ENCODE measurements at regions not wholly inside any gene's neighbourhood (a gene's known extent, or its start where the extent isn't known, plus 50 kb on each side); places are given as distances from the start of the nearest gene placed in this dataset.
A peak's percentile ranks its signal among the peaks of the same experiment; 100 is the strongest.
"Not testable (repeated sequence)": the region's sequence is repeated elsewhere in the genome, so short reads cannot be mapped to it uniquely, and the experiment has no call there.

DNA sequence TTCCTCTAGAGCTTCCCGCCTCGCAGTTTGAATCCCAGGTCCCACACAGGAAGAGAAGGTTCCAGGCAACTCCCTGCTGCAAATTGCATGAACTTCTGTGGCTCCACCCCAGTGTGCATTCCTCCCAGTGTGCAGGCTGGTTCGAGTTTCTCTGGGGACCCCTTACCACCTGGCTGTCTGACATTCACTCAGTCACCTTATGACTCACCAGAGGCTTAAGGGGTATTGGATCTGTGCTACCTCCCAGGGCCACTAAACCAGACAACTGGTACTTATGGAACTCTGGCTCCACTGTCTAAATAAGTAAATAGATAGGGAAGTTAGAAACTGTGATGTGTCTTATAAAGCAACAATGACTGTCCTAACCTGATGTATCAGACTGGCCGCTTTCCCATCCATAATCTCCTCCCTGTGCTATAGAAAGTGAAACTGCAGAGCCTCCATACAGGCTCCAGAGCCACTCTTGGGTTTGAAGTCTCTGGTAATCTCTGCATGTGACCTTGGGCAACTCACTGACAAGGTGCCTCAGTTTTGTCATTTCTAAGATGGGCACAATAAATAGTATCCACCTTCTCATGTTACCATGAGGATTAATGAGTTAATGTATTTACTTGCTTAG is 720.6 kb downstream of the SEMA5A start:
- no peak for DNase-seq
- in situ Hi-C loops (cut with HindIII; ENCODE audit: low pct_ligation_motif_present, low pct_unique_long_range_greater_than_20kb, low sequenced_read_pairs): no loop called here

DNA sequence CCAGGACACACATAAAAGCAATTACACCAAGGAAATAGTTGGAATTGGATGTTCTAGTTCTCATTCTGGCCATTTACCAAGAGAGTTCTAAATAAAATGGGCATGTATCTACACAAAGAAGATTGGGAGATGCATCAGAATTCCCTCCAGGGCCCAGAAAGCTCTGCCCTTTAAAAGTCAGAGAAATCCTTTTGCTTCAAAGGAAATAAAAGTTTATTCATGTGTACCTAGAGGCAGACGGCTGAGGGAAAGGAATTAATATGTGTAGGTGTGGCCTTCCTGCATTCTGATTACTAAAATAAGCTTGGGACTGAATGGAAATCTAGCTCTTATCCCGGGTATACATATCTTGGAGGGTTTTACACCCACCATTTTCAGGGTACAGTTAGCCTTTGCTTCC is 719.4 kb downstream of the SEMA5A start:
- no peak for DNase-seq
- in situ Hi-C loops (cut with HindIII; ENCODE audit: low pct_ligation_motif_present, low pct_unique_long_range_greater_than_20kb, low sequenced_read_pairs): no loop called here

DNA sequence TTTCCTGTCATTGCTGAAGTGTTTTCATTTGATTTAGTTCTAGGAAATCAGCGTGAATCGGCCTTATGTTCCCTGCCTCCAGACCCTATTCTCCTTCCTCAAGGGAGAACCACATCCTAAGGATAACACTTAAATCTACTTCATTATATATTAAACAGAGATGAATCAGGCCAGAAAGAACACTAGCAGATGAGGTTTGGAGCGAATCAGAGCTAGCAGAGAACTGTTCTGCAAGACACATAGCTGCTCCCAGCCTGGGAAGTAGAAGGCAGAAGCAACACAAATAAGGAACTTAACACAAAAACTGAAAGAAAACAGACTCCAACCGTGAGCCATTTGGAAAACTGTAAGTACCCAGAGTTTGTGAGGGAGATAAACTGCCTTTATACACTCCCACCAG is 718.2 kb downstream of the SEMA5A start:
- in situ Hi-C loops (cut with HindIII; ENCODE audit: low pct_ligation_motif_present, low pct_unique_long_range_greater_than_20kb, low sequenced_read_pairs): no loop called here
- DNase-seq: no peak

DNA sequence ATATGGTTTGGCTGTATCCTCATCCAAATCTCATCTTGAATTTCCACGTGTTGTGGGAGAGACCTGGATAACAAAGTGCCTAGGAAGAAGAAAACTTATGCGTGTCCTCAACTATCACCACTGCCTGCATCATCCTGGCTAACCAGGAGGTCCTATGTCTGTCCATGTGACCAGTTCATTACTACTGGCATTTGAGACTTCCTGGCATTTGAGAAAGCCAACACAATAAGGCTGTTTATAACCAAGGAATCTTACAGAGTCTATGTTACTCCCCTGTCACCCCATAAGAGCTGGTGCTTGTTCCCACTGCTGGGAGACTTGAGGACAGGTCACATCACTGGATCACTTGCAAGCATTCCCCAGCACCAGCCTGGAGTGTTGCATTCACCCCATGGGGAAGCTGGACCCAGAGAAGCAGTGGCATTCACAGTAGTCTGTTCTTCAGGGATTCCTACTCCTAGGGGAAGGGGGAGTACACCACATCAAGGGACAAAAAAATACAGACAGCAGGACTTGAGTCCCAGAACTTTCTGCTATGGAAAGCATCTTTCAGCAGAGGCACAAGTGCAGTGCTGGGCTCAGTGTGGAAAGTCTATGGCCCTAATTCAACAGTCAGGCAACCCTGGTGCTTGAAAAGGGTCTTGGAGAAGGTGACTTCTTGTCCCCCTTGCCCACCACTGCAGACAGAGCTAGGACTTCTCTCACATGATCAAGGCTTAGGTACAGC is 717.1 kb downstream of the SEMA5A start:
- no peak for DNase-seq
- in situ Hi-C loops (cut with HindIII; ENCODE audit: low pct_ligation_motif_present, low pct_unique_long_range_greater_than_20kb, low sequenced_read_pairs): no loop called here

DNA sequence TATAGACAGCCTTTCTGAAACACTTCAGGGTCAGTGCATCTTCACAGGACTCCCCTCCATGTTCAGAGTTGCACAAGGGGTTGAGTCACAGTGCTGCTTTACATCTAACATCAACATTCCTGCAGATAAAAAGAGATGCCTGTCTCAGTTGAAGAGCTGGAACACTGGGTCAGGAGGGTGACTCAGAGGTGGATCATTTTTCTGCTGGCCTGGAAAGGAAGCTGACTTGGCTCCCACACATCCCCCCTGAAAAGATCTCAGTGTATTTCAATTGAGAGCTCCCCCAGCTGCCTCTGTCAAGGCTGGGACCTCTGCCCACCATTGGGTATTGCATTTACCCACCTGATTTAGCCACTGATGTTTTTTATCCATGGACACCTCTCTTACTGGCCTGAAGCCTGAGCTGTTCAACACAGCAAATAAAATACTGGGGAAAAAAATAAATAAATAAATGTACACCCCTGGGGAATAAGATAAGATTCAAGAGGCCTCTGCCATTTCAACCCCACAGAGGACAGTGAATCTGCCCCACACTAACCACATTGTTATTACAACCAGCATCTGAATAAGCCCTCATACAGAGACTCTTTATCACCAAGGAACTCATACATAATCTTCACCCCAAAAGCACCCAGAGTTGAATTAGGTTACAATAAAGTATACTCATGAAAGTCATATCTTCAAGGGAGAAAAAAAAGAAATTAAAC is 716.4 kb downstream of the SEMA5A start:
- in situ Hi-C loops (cut with HindIII; ENCODE audit: low pct_ligation_motif_present, low pct_unique_long_range_greater_than_20kb, low sequenced_read_pairs): no loop called here
- DNase-seq: peak; percentile 94

DNA sequence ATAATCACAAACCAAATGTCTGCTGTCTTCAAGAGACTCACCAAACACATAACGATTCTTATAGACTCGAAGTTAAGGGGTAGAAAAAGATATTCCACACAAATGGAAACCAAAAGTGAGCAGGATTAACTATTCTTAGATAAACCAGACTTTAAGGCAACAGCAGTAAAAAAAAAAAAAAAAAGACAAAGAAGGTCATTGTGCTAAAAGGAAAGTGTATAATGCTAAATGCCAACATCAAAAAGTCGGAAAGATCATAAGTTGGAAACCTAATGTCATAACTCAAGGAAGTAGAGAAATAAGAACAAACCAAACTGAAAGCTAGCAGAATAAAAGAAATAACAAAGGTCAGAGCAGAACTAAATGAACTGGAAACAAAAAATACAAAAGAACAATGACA is 714.6 kb downstream of the SEMA5A start:
- DNase-seq: no peak
- in situ Hi-C loops (cut with HindIII; ENCODE audit: low pct_ligation_motif_present, low pct_unique_long_range_greater_than_20kb, low sequenced_read_pairs): no loop called here

DNA sequence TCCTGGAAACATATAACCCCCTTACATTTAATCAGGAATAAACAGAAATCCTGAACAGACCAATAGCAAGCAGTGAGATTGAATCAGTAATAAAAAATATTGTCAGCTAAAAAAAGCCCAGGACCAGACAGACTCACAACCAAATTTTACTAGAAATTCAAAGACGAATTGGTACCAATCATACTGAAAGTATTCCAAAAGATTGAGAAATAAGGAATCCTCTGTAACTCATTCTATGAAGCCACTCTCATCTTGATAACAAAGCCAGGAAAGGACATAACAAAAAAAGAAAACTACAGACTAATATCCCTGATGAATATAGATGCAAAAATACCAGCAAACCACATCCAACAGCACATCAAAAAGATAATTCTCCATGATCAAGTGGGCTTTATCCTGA is 714.0 kb downstream of the SEMA5A start:
- no peak for DNase-seq
- in situ Hi-C loops (cut with HindIII; ENCODE audit: low pct_ligation_motif_present, low pct_unique_long_range_greater_than_20kb, low sequenced_read_pairs): no loop called here

DNA sequence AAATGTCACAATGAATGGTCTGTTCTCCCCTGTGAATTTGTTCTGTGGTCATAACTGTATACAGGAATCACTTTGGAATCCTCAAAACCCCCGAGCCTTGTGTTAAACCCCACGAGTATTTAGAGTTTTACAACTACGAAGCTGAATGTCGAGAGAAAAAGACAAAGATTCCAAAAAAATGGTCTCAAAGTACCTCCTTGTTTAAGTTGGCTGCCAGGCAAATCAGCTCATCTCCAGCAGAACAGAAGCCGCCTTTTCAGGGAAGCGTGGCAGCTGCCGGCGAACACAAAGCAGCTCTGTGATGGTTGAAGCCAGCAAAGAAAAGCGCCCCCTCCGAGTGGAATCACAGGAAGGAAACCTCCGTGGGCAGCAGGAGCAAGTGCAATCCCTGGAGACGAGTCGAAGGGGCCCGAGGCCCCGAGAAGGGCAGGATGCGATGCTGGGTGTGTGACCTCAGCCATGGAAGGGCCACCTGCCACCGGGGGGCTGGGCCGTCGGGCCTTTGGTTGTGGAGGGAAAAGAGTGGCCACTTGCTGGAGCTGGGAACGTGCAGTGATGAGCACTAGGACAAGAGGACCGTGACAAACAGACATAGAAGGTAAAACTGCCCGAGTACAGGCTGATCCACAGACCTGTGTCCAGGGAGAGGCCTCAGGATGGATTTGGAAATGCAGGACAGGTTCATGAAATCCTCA is 706.4 kb downstream of the SEMA5A start:
- in situ Hi-C loops (cut with HindIII; ENCODE audit: low pct_ligation_motif_present, low pct_unique_long_range_greater_than_20kb, low sequenced_read_pairs): no loop called here

DNA sequence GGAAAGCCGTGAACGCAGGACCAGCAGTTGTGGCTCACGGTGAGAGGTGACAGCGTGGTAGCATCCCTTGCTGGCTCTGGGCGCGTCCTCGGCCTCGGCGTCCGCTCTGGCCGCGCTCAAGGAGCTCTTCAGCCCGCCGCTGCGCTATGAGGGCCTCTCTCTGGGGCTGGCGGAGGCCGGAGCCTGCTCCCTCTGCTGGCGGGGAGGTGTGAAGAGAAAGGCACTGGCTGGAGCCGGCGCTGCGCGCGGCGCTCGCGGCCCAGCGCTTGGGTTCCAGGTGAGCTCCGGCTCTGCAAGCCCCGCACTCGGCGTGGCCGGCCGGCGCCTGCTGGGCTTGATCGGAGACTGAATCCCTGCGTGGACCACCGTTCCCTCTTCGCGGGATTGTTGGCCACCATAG is 705.6 kb downstream of the SEMA5A start:
- no peak for DNase-seq
- in situ Hi-C loops (cut with HindIII; ENCODE audit: low pct_ligation_motif_present, low pct_unique_long_range_greater_than_20kb, low sequenced_read_pairs): no loop called here

More for the DNA sequence above, 706.4 kb downstream of the SEMA5A start:
- DNase-seq: no peak

DNA sequence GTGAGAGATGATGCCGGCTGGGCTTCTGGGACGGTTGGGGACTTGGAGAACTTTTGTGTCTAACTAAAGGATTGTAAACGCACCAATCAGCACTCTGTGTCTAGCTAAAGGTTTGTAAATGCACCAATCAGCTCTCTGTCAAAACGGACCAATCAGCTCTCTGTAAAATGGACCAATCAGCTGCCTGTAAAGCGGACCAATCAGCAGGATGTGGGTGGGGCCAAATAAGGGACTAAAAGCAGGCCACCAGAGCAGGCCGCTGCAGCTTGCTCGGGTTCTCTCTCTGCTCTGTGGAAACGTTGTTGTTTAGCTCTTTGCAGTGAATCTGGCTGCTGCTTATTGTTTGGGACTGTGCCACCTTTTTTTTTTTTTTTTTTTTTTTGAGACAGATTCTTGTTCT is 705.1 kb downstream of the SEMA5A start:
- in situ Hi-C loops (cut with HindIII; ENCODE audit: low pct_ligation_motif_present, low pct_unique_long_range_greater_than_20kb, low sequenced_read_pairs); DNase-seq: not testable (repeated sequence)

DNA sequence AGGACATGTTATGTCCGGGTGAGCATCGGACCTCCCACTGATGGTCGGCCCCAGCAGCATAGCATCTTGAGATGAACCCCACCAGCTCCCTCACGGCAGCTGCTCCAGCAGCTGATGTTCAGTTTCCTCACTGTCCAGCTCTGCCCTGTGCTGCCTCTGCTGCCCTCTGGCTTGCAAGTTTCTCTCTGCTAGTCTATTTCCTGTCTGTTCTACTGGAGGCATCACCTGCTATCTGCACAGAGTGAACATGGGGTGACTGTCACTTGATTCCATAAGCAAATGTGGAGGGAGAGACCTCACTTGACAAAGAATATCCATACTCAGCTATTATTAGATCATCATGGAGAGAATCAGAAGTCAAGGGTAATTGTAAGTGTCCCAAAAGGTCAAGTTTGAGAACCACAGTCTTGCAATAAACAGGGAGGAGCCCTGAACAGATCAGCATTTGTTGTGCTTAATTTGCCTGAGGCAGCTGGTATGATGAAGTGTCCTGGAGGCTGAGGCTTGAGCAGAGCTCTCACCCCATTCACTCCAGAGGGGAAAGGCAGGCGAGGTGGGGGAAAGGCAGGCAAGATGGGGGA is 702.8 kb downstream of the SEMA5A start:
- DNase-seq: peak; percentile 42
- in situ Hi-C loops (cut with HindIII; ENCODE audit: low pct_ligation_motif_present, low pct_unique_long_range_greater_than_20kb, low sequenced_read_pairs): no loop called here

DNA sequence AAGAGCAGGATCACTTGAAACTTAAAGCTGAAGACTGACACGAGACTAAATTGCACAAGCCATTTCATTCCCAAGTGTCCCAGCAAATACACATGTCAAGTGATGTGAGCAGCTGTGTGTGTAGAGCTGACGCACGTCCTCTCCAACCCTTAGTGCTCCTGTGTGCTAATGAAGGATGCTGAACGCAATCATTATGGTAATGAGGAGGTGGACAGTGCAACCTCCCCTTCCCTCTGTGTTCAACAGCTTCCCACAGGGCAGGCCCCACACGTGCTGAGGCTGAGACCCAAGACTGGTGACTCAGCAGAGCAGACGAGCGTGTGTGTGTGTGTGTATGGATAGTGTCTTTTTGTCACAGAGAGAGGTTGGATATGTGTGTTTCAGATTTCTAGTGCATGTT is 702.1 kb downstream of the SEMA5A start:
- DNase-seq: no peak
- in situ Hi-C loops (cut with HindIII; ENCODE audit: low pct_ligation_motif_present, low pct_unique_long_range_greater_than_20kb, low sequenced_read_pairs): no loop called here

DNA sequence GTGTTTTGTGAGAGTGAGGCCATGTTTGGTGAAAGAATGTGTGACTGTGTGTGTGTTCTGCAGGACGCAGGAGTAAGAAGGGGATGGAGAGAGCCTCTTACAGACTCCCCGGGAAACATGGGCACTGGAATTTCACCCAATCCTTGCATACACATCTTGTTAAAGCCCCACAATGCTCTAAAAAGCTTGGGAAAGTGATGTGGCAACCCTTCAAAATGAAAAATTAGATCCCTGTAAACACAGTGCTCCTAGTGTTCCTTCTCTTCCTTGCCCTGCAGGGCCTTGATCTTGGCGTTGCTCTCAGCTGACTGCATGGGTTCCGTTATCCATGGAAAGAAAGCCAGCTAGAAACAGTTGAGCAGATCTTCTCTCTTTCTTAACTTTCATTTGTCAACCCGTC is 701.7 kb downstream of the SEMA5A start:
- in situ Hi-C loops (cut with HindIII; ENCODE audit: low pct_ligation_motif_present, low pct_unique_long_range_greater_than_20kb, low sequenced_read_pairs): no loop called here
- no peak for DNase-seq

DNA sequence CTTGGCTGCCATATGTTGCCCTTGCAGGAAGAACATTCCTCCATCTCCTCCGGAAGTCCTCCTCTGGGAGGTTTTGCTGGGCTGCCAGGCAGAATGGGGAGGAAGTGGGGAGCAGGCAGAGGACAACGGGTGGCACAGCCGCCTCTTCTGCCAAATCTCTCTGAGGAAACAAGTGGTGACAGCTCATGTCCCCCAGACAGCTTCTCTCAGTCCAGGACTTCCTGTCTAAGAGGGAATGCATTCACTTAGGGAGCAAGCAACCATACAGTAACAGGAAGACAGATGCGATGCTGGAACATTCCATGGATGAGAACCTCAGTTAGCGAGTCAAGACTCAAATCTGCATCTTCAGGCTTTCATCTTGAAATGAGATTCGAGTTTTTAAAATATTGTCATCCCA is 701.0 kb downstream of the SEMA5A start:
- DNase-seq: no peak
- in situ Hi-C loops (cut with HindIII; ENCODE audit: low pct_ligation_motif_present, low pct_unique_long_range_greater_than_20kb, low sequenced_read_pairs): no loop called here

DNA sequence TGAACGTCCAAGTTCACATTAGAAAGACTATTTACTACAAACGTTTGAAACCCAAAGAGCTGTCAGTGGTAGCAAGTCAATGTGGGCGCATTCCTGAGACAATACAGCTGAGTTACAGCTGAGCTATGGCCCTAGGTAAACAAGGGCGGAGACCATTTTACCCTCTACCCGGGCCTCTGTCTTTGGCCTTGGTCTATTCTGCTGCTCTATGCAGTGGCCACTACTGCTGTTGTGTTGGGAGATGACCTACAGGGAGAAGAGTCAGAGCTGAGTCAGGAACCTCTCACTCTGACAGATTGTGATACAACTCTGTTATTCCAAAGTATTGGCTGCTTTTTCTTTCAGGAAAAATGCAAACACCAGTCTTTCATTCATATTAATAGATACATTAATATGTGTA is 700.6 kb downstream of the SEMA5A start:
- in situ Hi-C loops (cut with HindIII; ENCODE audit: low pct_ligation_motif_present, low pct_unique_long_range_greater_than_20kb, low sequenced_read_pairs): no loop called here
- no peak for DNase-seq

DNA sequence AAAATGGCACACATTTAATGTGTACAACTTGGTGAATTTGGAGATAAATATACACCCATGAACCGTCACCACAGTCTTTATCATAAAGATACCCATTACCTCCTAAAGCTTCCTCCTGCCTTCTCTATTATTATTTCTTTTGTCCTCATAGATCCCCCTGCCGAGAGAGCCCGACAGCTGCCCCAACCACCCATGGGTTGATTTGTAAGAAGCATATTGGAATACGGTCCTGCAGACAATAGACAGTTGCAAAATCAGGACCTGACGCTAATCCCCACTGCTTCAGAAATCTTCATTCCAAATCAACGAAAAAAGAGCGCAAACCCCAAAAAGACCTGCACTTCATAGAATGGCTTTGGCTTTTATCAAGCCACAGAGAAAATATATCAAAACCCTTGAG is 697.5 kb downstream of the SEMA5A start:
- in situ Hi-C loops (cut with HindIII; ENCODE audit: low pct_ligation_motif_present, low pct_unique_long_range_greater_than_20kb, low sequenced_read_pairs): no loop called here
- no peak for DNase-seq

DNA sequence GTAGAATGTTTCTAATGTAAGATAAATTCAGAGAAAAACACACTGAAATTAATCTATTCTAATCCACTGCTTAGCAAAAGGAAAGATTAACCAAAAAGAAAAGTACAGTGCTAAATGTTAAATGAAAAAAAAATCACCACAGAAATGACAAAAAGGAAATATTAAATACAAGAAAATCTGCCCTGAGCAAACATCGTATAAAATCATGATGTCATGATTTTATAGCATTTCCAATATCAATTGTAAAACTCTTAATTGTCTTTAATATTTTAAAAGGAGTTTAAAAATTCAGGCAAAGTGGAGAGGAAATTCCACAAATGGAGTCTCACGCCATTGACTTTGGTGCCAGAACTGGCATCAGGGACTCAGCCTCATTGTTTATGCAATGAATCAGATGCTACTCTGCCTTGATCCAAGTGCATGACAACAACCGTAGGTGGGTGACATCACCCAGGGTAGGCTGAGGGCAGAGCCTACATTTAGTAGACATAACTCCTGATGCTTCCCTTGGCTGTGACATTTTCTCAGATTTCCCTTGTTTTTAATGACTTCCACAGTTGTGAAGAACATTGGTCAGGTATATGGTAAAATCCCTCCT is 696.8 kb downstream of the SEMA5A start:
- in situ Hi-C loops (cut with HindIII; ENCODE audit: low pct_ligation_motif_present, low pct_unique_long_range_greater_than_20kb, low sequenced_read_pairs): no loop called here
- no peak for DNase-seq

DNA sequence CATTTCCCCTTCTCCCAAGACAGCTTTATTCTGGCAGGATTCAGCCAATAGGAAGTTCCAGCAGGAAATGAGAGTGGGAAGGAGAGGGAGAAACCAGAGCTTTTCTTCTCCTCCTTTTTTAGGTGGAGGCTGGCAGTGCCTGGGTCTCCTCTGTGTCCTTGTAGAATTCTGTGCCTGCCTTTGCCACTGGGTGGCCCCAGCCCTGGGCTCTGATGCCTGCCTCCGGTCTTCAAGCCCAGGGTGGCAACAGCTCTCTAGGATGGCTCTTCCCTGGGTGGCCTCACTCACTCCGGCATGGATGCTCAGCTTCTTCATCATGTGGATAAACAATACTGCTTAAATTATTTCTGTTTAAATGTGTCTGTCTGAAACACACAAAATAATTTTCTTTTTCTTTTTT is 694.8 kb downstream of the SEMA5A start:
- DNase-seq: no peak
- in situ Hi-C loops (cut with HindIII; ENCODE audit: low pct_ligation_motif_present, low pct_unique_long_range_greater_than_20kb, low sequenced_read_pairs): no loop called here

DNA sequence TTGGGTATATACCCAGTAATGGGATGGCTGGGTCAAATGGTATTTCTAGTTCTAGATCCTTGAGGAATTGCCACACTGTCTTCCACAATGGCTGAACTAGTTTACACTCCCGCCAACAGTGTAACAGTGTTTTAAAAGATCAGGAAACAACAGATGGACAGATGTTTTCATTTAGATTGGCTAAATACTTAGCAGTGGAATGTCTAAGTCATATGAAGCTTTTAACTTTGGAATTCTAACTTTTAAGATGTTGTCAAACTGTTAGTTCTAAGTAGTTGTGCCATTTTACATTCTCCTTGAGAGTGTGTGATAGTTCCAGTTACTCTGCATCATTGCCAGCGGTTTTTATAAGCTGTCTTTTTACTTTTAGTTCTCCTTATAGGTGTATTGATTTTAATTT is 688.8 kb downstream of the SEMA5A start:
- no peak for DNase-seq
- in situ Hi-C loops (cut with HindIII; ENCODE audit: low pct_ligation_motif_present, low pct_unique_long_range_greater_than_20kb, low sequenced_read_pairs): no loop called here

All from ACHN (cell line).